ENCODE measurements at regions not wholly inside any gene's neighbourhood (a gene's known extent, or its start where the extent isn't known, plus 50 kb on each side); places are given as distances from the start of the nearest gene placed in this dataset.

DNA sequence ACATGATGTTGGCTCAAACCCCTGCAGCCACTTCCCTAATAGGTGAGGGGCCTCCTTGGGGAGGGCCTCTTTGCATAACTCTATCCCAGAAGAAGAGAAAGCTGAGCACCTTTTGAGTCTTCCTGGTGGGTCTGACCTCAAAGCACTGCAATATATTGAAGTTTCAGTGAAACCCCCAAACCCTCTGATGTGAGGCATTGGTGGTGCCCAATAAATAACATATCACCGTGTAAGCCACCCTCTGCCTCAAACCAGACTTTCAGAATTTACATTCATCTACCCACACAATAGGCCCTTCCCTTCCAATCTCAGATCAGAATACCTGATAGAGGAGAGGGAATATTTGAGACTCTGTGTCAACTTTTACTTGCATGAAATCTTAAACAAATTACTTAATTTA, 142.8 kb upstream of the STK17B start:
- TF ChIP-seq, protein P1, sequence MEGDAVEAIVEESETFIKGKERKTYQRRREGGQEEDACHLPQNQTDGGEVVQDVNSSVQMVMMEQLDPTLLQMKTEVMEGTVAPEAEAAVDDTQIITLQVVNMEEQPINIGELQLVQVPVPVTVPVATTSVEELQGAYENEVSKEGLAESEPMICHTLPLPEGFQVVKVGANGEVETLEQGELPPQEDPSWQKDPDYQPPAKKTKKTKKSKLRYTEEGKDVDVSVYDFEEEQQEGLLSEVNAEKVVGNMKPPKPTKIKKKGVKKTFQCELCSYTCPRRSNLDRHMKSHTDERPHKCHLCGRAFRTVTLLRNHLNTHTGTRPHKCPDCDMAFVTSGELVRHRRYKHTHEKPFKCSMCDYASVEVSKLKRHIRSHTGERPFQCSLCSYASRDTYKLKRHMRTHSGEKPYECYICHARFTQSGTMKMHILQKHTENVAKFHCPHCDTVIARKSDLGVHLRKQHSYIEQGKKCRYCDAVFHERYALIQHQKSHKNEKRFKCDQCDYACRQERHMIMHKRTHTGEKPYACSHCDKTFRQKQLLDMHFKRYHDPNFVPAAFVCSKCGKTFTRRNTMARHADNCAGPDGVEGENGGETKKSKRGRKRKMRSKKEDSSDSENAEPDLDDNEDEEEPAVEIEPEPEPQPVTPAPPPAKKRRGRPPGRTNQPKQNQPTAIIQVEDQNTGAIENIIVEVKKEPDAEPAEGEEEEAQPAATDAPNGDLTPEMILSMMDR (IDR thresholded peaks at IDR 0.05; ENCODE audit: low read depth, low read length, poor library complexity, severe bottlenecking): no peak
- TF ChIP-seq EZH2phosphoT487 (IDR thresholded peaks at IDR 0.05; ENCODE audit: borderline replicate concordance, low read length): no peak

Data from DOHH2 (cell line).